CD4-positive, alpha-beta T cell (primary cell): ENCODE measurements at regions not wholly inside any gene's neighbourhood (a gene's known extent, or its start where the extent isn't known, plus 50 kb on each side); places are given as distances from the start of the nearest gene placed in this dataset.

Experiments
- ATAC-seq: fragments of 200-7000 bp; cut with Tn5 transposase; one replicate; pipeline ENCODE4 v1.10.0; 2022; ENCODE audit warnings: mild to moderate bottlenecking; ENCODE audit not compliant: poor library complexity
- CTCF ChIA-PET: fragments of 350-600 bp; sonication (Branson Sonifier 250); formaldehyde crosslinking; loops from one replicate; lab custom pipeline; 2021; ENCODE audit warnings: antibody characterized with exemption, inconsistent platforms; lab: Charles Lee
- POLR2A ChIA-PET: fragments of 350-600 bp; sonication (Branson Sonifier 250); formaldehyde crosslinking; loops from one replicate; lab custom pipeline; 2021; ENCODE audit warnings: antibody characterized with exemption, inconsistent platforms; lab: Charles Lee
- DNase-seq, 14 experiments: peaks; one replicate each; pipeline ENCODE4 v3.0.0-alpha.2; 2013 to 2020; ENCODE audit warnings: mixed read lengths in 2 of 14
- H3K27ac ChIP-seq, 2 donors: one replicate each; pipeline versions ENCODE4 v1.5.1 to v1.7.0; 2013; ENCODE audit warnings: low read length in 2 of 2, low read depth in 1 of 2, mild to moderate bottlenecking in 1 of 2
- H3K27me3 ChIP-seq, 2 experiments: 1 replicate in 1 of 2; 2 replicates in 1 of 2; pipeline versions ENCODE4 v1.6.1 to v1.7.0; 2013; ENCODE audit warnings: low read length in 2 of 2, control low read depth in 1 of 2, mild to moderate bottlenecking in 1 of 2, moderate library complexity in 1 of 2; ENCODE audit not compliant: insufficient read depth in 2 of 2, control insufficient read depth in 1 of 2
- H3K36me3 ChIP-seq: one replicate; pipeline ENCODE4 v1.6.1; 2013; ENCODE audit warnings: low read length, control low read depth; ENCODE audit not compliant: insufficient read depth
- H3K4me1 ChIP-seq: one replicate; pipeline ENCODE4 v1.6.1; 2013; ENCODE audit warnings: low read length, control low read depth; ENCODE audit not compliant: insufficient read depth
- H3K4me3 ChIP-seq: one replicate; pipeline ENCODE4 v1.5.1; 2013; ENCODE audit warnings: mild to moderate bottlenecking, low read length, moderate library complexity
- H3K9me3 ChIP-seq, 2 experiments: 1 replicate in 1 of 2; 2 replicates in 1 of 2; pipeline versions ENCODE4 v1.6.1 to v1.7.0; 2013; ENCODE audit warnings: low read length in 2 of 2, mild to moderate bottlenecking in 2 of 2, control low read depth in 1 of 2, moderate library complexity in 1 of 2; ENCODE audit not compliant: control insufficient read depth in 1 of 2, insufficient read depth in 1 of 2
- H3K27ac Mint-ChIP-seq: one replicate; pipeline ENCODE4 v1.8.0; 2020; ENCODE audit warnings: mixed read lengths
- H3K27me3 Mint-ChIP-seq: one replicate; pipeline ENCODE4 v1.8.0; 2021; ENCODE audit warnings: mixed read lengths
- H3K36me3 Mint-ChIP-seq: one replicate; pipeline ENCODE4 v1.8.0; 2021; ENCODE audit warnings: low read depth, mixed read lengths
- H3K4me1 Mint-ChIP-seq: one replicate; pipeline ENCODE4 v1.8.0; 2021; ENCODE audit warnings: low read depth, mixed read lengths
- H3K4me3 Mint-ChIP-seq: one replicate; pipeline ENCODE4 v1.8.0; 2020; ENCODE audit warnings: mild to moderate bottlenecking, mixed read lengths
- H3K9me3 Mint-ChIP-seq: one replicate; pipeline ENCODE4 v1.8.0; 2020; ENCODE audit warnings: mixed read lengths
- CTCF ChIP-seq: fragments of 200-600 bp; IDR thresholded peaks from one replicate; pipeline ENCODE4 v1.8.0; 2022; ENCODE audit warnings: antibody characterized with exemption, mild to moderate bottlenecking
- intact Hi-C, 2 experiments: fragments of 100-400 bp; cut with DNase I in 1 of 2; cut with micrococcal nuclease in 1 of 2; formaldehyde crosslinking; loops; one replicate each; pipeline versions ENCODE4 v1.15.1 to v1.9.0; 2023 to 2025; cut with DNase I, micrococcal nuclease

DNA sequence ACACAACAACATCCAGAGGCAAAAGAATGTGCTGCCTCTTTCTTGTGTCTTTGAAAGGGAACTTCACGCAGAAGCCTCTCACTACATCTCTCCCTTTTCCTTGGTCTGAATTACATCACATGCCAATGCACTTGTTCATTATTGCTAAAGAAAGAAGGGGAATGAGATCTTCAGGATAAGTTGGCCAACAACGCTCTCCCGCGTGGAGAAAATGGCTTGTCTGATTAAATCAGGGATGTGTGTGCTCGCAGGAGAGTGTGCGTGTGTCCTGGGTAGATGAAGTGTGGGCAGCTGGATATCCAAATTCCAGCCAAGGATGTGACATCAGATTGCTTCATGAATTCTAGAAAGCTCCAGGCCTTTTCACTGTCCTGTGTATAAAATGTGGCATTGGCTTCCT lies 541.6 kb upstream of the FZD8 start:
- no peaks in the 10 kb centered on the region for H3K4me1 ChIP-seq
- Mint-ChIP-seq H3K36me3 (no peaks in the 10 kb centered on the region), H3K27me3 (no peaks in the 10 kb centered on the region), H3K9me3 (peaks cover 9% of the 10 kb centered on the region), H3K4me3 (no peak overlapping the region), H3K4me1 (no peaks in the 10 kb centered on the region), H3K27ac (no peak overlapping the region)
- intact Hi-C loops: no loop called here
- ATAC-seq (no peak), DNase-seq (no peak)
- no peak overlapping the region for H3K27ac ChIP-seq
- CTCF ChIA-PET: no interaction called here
- no peak overlapping the region for H3K4me3 ChIP-seq
- TF ChIP-seq CTCF: no peak
- H3K36me3 ChIP-seq: no peaks in the 10 kb centered on the region
- peaks cover 0 to 14% of the 10 kb centered on the region in 2 experiments for H3K9me3 ChIP-seq
- H3K27me3 ChIP-seq: no peaks in the 10 kb centered on the region
- POLR2A ChIA-PET: no interaction called here

DNA sequence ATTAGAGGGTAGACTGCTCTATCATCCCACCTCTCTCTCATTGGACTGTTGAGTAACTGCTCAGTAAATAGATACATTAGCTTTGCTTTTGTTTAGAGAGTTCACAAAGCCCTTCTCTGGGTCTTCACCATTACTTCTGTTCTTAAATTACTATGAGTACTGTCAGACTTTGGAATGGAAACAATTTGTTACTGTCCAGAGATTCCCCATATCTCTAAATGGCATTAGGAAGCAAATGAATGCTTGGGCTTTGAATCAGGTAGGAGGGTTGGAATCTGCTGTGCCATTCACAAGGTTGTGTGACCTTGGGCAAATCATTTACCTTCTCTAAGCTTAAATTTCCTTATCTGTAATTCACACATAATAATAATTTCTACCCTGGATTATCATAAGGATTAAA lies 541.0 kb upstream of the FZD8 start:
- no peaks in the 10 kb centered on the region for H3K4me1 Mint-ChIP-seq
- H3K9me3 Mint-ChIP-seq: peaks cover 7% of the 10 kb centered on the region

DNA sequence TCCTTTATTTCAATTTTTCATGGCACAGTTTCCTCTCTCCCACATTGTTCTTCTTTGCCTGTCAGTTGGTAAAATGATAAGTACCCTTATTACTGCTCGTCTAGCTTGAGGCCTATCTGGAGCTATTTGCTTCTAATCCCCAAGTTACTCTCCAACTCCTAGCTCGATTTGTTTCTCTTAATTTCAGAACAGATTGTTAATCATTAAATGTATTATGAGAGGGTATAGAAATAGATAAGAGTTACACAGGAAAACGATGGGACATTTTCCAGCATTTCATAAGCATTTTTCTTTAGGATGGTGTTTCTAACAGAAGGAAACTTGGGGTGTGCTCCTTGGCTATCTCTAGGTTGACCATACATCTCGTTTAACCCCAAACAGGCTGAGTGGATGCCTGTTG lies 540.5 kb upstream of the FZD8 start:
- H3K4me3 Mint-ChIP-seq: no peak overlapping the region
- H3K27ac ChIP-seq: no peak overlapping the region
- no peaks in the 10 kb centered on the region for H3K27me3 Mint-ChIP-seq
- peaks cover 7% of the 10 kb centered on the region for H3K9me3 Mint-ChIP-seq
- no peak overlapping the region for H3K27ac Mint-ChIP-seq
- TF ChIP-seq CTCF: no peak
- peaks cover 0 to 8% of the 10 kb centered on the region in 2 experiments for H3K9me3 ChIP-seq
- H3K27me3 ChIP-seq: no peaks in the 10 kb centered on the region
- intact Hi-C loops: no loop called here
- H3K4me1 Mint-ChIP-seq: no peaks in the 10 kb centered on the region
- H3K36me3 Mint-ChIP-seq: no peaks in the 10 kb centered on the region
- CTCF ChIA-PET: no interaction called here
- no peaks in the 10 kb centered on the region for H3K4me1 ChIP-seq
- DNase-seq (no peak), ATAC-seq (no peak)
- POLR2A ChIA-PET: no interaction called here
- H3K36me3 ChIP-seq: no peaks in the 10 kb centered on the region
- no peak overlapping the region for H3K4me3 ChIP-seq

More for the DNA sequence above, 541.0 kb upstream of the FZD8 start:
- Mint-ChIP-seq H3K36me3 (no peaks in the 10 kb centered on the region), H3K4me3 (no peak overlapping the region), H3K27me3 (no peaks in the 10 kb centered on the region), H3K27ac (no peak overlapping the region)
- Histone ChIP-seq H3K27ac (no peak overlapping the region), H3K27me3 (no peaks in the 10 kb centered on the region), H3K36me3 (no peaks in the 10 kb centered on the region), H3K4me3 (no peak overlapping the region), H3K4me1 (no peaks in the 10 kb centered on the region), H3K9me3 (peaks cover 0 to 13% of the 10 kb centered on the region in 2 experiments)
- ATAC-seq: no peak
- intact Hi-C loops: no loop called here
- POLR2A ChIA-PET: no interaction called here
- no peak for TF ChIP-seq CTCF
- CTCF ChIA-PET: no interaction called here
- DNase-seq: no peak
